ENCODE measurements at regions not wholly inside any gene's neighbourhood (a gene's known extent, or its start where the extent isn't known, plus 50 kb on each side); places are given as distances from the start of the nearest gene placed in this dataset.
"Not testable (repeated sequence)": the region's sequence is repeated elsewhere in the genome, so short reads cannot be mapped to it uniquely, and the experiment has no call there.

DNA sequence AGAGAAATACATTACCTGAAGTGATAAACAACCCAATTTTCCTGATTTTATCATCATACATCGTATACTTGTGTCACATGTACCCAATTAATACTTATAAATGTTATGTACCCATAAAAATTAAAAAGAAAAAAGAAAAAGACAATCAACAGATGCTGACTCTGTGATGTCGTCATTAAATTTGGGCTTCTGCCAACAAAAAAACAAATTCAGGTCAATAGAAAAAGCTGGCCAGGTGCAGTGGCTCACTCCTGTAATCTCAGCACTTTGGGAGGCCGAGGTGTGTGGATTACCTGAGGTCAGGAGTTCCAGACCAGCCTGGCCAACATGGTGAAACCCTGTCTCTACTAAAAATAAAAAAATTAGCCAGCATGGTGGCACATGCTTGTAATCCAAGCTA, 174.4 kb downstream of the ZIC4 start:
- FAIRE-seq, result not testable (repeated sequence)

DNA sequence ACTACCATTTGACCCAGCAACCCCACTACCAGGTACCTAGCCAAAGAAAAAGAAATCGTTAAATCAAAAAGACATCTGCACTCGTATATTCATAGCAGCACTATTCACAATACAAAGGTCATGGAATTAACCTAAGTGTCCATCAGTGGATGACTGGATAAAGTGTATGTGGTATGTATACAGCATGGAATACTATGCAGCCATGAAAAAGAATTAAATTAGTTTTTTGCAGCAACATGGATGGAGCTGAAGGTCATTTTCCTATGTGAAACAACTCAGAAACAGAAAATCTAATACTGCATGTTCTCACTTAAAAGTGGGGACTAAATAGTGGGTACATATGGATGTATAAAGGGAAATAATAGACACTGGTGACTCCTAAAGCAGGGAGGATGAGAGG, 175.2 kb downstream of the ZIC4 start:
- FAIRE-seq, result no peak

DNA sequence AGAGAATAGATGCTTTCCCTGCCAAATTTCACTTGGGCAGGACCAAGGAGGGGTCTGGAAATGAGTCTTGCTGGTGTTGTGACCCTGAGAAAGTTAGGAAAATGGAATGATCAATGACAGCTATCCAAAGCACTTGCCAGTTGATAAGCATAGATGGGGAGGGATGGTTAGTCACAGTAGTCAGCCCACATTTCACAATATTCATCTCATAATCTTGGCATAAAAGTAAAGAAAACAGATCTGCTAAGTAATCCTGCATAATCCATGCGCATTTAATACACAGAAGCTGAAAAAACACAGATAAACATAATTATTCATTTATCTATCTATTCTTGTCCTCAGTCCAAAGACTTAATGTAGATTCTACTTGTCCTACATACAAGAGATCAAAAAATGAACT, 184.1 kb downstream of the ZIC4 start:
- no peak for FAIRE-seq

DNA sequence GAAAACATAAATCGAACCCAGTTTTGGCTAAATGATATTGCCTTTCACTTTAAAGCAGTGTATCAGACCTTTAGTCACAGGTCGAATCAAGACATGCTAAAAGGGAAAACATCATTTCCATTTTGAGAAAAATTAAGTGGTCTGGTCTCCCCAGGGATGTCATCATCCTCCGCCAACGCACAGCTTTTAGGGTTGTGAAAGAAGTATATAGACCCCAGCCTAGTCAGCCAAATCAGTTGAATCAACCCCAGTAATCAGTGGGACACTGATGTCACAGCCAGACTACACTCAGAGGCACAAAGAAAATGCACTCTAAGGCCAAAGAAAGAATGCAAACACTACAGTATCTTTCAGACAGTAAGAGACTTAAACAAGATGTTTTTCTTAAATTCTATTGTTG, 187.4 kb downstream of the ZIC4 start:
- no peak for FAIRE-seq

DNA sequence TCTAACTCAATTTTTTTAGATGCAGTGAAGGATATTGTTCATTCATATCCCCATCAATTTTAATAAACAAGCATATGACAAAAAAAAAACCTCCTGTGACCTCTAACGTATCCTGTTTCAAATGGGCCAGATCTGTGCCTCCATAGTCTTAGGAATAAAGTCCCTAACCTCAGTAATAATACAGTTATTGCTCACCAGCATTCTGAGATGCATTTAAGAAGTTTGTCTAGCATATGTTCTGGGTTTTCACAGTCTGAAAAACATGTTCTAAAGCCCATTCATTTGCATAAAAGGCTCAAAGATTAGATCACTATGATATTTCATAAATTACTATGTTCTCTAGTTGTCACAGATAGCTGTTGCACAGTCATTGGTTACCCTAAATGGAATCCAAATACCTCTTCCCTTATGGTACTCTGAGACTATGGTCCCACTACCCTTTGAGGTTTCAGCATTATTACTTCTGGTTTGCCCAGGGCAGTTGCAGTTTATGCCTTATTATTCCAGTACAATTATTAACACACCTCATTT, 190.1 kb downstream of the ZIC4 start:
- no peak for FAIRE-seq

DNA sequence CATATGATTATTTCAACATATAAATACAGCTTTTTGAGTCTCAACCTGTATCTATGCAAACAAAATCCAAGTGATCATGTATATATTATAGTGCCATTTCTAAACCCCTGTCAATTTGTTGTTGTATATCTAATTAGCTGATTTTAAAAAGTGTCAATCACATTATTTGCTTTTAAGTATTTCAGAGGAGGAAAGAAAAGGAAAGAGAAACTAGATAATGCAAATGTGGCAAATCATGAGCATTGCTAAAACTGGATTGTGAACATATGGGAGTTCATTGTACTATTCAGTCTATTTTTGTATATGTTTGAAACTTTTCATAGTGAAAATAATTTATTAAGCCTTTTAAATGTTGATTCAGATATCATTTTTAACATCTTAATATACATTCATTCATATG, 190.7 kb downstream of the ZIC4 start:
- FAIRE-seq, result no peak

DNA sequence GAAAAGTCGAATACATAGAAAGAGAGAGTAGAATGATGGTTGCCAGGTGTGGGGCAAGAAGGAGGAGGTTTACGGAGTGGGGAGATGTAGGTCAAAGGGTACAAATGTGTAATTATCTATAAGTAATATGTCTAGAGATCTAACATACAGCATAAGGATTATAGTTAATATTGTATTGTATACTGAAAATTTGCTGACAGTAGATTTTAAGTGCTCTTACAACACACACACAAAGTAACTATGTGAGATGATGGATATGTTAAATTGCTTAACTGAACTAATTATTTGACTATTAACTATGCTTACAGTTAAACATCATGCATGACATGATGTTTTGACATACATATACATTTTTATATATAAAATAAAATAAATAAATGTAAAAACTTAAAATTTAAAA, 192.7 kb downstream of the ZIC4 start:
- FAIRE-seq, result no peak

DNA sequence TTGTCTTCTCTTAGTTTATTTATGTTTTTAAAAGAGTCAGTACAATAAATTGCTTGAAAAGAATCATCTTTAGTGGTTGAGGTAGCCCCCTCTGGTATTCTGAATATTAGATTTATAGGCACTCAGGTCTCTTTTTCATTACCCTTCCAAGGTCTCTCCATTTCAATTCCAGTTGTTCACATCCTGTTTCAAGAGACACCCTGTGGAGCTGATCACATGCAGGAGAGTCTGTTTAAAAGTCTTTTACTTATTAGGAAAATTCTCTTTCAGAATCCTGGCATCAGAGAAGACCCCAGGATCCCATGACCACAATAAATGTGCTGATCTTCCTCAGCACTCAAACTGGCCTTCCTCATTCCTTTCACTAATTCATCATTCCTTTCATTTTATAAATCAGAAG, 195.7 kb downstream of the ZIC4 start:
- FAIRE-seq, result no peak

DNA sequence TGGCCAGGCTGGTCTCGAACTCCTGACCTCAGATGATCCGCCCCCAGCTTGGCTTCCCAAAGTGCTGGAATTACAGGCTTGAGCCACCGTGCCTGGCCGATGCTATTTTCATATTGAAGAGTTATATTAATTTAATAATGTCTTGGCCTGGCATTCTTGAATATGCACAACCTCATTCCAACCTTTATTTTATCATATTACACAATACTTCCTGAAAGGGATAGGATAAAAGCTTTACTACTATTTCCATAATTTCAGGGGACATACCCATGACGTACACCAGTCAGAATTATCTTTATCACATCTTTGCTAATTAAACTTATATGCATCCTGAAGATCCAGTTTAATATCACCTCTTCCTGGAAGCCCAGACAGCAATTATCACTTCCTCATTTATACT, 205.3 kb downstream of the ZIC4 start:
- no peak for FAIRE-seq

DNA sequence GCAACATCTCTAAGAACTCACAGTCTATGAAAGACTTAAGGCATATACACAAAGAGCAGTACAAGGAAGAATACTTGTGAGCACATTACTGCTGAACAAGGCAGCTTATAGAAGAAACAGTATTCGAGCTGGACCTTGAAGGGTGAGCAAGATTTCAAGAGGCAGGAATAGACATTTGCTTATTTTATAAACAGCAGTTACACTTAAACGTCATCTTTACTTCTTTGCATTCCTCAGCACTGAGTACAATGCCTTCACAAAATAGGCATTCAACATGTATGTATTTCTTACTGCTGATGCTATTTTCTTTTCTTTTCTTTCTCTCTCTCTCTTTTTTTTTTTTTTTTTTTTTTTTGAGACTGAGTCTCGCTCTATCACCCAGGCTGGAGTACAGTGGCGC, 205.8 kb downstream of the ZIC4 start:
- no peak for FAIRE-seq

DNA sequence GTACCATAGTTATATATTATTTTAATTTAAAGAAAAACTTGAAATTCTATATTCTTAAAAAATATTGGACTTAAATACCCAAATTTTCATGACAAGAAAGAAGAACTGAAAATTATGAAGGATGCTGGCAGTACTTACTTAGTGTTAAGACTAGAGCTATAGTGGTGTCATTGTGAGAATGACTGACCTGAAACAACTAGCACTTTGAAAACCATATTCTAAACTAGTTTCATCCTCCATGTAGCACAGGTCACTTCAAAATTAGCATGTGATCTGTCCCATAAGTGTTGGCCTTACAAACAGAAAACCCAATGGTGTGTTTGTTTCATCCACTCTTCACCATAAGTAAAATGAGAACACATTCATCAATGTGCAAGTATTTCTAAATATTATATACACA, 208.6 kb downstream of the ZIC4 start:
- FAIRE-seq, result no peak

DNA sequence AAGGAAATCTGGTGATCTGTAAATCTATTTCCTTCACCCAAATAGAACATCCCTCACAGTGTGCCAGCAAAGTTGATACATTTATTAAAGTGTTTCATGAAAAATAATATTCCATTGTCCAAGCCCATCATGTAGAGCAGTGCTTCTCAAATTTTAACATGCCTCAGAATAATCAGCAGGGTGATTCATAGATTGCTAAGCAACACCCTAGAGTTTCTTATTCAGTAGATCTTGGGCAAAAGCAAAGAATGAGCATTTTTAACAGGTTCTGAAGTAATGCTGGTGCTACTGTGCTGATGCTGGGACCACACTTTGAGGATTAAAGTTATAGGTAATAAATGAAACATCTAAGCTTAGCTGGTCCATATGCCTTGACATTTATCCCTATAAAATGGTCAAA, 210.5 kb downstream of the ZIC4 start:
- FAIRE-seq, result no peak

DNA sequence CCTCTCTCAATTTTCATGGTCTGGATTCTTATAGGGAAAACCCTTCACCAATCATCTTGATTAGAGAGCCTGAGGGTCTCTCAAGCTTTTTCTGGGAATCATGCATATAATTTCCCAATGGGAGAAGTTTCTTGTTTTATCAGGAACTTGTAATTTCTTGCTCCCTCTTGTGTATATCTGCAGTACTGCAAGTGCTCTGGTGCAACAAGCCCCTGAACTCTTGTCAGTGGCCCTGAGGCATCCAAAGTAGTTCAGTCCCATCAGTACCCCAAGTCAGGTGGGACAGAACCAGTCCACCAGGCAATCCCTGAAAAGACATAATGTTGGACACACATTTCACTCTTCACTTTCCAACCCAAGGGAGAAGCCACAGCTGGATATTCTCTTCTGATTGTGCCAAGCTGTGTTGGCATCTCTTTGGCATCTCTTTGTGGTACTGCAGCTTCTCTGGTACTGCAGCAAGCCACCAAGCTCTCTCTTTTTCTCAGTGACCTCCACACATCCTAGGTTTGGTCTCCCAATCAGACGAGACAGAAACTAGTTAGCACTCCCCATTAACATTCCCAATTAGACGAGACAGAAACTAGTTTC, 214.5 kb downstream of the ZIC4 start:
- FAIRE-seq, result no peak

DNA sequence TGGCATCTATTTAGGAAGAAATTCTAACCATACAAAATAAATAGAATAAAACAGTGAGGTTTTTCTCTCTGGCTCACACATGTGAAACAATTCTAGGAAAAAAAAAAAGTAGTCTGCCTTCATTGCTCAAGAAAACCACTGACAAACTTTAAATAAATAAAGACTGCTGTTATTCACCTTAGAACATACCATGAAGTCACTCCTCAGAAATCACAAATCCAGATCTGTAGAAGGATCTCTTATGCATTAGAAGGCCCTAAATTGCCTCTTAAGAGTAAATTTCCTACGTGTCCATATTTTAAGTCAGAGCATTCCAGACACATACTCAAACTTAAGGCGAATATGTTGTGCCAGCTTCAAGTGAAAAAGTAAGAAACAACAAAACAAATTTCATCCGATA, 217.3 kb downstream of the ZIC4 start:
- no peak for FAIRE-seq

DNA sequence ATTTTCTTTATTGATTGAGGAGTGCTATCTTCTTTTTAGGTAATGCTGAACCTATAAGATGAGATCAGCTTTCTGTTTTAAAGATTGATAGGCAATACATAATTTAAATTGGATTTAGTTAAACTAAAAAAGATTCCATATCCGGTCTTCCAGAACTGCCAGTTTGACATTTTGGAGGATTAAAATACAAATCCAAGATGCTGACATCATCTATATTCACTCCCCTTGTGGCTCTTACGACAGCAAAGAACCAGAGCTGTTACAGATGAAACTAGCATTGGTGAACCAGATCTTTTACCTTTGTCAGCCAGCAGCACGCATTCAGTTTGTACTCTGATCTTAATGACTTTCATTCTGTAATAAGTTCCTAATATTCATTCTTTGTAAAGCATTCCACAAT, 218.7 kb downstream of the ZIC4 start:
- FAIRE-seq, result no peak

DNA sequence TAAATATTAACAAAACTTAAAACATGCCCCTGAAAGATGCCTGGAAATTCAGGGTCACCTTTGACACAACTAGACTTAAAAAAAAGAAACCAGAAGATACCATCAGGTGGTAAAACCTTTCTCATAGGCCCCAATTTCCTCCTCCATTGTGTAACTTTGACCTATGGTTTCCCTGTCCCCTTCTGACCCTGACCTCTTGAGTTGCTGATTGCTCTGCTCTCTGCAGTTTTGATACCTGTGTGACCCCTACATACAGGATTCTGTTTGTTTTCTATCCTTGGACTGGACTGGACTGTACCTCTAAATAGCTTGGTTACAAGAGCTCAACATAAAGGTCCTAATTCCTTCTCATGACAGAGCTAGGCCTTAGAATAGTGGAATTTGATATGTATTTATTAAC, 220.6 kb downstream of the ZIC4 start:
- no peak for FAIRE-seq

DNA sequence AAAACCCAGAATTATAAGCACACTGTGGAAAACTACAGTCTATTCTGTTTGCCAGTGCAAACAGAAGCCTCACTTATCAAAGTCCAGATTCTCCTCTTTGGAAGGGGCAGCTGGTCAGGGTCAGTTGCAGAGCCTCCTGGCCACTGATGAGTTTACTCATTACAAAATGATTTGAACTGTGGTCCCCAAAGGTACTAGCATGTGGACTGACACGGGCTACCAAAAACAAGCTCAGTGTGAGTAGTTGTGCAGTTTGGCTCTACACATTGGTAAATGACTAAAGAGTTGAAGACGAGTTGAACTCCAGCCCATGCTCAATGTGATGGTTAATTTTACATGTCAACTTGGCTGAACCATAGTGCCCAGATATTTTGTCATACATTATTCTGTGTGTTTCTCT, 221.5 kb downstream of the ZIC4 start:
- FAIRE-seq, result no peak

DNA sequence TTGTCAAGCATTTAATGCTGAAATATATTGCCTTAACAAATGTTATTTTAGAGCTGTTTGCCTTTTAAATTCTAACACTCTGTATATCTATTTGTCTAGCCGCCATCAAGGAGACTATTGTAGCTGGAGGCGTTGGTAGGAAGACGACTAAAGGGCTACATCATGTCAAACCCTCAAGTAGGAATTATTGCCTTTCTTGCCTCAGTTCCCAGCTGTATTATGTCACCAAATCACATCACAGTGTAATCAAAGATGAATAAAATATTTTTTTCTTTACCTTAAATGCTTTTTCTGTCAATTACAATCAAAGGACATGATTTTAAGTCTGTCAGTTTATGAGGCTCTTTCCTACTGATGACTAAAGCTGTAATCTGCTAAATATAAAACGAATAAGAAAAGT, 233.1 kb downstream of the ZIC4 start:
- no peak for FAIRE-seq

DNA sequence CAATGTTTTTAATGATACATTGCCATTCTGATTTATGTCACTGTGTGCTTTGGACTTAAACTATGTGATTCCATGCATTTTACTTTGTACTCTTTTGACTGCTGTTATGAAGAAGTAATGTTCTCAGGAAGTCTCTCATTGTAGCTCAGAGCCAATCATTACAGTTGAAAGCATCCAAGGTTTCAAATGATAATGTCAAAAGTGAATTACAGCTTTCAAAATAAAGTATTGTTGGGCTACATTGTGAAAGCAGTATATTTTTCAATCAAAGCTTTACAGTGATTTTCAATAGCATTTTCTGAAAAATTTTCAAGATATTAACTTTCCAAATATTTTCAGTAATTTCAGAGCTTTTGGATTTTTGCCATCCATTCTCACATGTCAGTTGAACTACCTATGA, 243.6 kb downstream of the ZIC4 start:
- no peak for FAIRE-seq

DNA sequence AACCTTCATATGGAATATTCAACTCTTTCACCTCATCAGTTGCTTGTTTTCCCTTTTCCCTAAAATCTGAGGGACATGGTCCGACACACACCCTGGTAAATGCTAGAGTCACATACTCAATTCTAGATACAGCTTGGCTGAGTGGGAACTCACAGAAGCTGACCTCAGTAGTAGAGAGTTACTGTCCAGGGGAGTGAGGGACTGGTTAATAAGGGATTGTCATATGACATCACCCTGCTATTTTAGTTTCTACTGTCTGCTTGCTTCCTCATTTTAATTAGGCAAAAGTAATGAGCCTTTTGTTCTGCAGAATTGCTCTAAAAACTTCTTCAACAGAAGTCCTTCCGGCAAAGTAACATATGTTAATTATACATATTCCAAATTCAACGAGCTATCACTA, 244.5 kb downstream of the ZIC4 start:
- no peak for FAIRE-seq

DNA sequence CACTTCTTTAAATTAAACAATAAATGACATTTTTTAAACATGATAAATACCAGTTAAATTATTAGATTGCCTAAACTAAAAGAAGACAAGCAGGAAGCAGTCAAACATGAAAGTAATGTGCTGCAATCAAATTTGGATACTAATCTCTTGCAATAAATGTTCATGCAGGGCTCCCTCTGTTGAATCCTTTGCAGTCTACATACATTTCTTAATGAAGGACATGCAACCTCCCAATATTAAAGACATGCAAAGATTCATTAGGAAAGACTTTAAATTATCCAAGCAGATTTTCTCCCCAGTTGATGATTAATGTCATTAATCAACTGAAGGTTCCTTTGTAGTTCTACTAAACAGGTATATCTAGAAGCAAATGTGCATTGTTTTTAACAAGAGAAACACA, 245.4 kb downstream of the ZIC4 start:
- no peak for FAIRE-seq

DNA sequence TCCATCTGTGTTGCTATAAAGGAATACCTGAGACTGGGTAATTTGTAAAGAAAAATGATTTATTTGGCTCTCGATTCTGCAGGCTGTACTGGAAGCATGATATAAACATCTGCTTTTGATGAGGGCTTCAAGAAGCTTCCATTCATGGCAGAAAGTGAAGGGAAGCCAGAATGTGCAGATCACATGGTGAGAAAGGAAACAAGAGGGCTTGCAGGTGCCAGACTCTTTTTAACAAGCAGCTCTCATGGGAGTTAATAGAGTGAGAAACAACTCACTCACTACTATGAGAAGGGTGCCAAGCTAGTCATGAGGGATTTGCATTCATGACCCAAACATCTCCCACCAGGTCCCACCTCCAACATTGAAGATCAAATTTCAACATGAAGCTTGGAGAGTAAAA, 247.2 kb downstream of the ZIC4 start:
- FAIRE-seq, result no peak

DNA sequence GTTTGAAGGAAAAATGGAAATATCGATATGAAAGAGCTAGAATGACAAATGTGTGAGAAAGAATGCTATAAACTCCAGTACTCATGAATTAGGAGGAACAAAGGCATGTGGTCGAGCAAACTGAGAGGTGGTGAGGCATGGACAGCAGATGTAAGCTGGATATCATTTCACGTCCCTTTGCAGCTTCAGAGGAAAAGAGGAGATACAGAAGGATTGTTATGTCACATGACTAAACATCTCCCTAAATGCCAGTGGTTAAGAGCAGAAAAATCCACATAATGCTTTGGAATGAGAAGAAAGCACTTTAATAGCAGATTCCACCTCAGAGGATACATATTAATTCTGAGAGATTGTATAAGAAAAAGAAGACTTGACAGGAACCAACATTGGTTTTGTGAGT, 248.7 kb downstream of the ZIC4 start:
- no peak for FAIRE-seq

DNA sequence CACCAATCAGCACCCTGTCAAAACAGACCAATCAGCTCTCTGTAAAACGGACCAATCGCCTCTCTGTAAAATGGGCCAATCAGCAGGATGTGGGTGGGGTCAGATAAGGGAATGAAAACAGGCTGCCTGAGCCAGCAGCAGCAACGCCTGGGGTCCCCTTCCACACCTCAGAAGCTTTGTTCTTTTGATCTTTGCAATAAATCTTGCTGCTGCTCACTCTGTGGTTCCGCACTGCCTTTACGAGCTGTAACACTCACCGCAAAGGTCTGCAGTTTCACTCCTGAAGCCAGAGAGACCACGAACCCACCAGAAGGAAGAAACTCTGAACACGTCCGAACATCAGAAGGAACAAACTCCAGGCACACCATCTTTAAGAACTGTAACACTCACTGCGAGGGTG, 251.4 kb downstream of the ZIC4 start:
- FAIRE-seq, result not testable (repeated sequence)

DNA sequence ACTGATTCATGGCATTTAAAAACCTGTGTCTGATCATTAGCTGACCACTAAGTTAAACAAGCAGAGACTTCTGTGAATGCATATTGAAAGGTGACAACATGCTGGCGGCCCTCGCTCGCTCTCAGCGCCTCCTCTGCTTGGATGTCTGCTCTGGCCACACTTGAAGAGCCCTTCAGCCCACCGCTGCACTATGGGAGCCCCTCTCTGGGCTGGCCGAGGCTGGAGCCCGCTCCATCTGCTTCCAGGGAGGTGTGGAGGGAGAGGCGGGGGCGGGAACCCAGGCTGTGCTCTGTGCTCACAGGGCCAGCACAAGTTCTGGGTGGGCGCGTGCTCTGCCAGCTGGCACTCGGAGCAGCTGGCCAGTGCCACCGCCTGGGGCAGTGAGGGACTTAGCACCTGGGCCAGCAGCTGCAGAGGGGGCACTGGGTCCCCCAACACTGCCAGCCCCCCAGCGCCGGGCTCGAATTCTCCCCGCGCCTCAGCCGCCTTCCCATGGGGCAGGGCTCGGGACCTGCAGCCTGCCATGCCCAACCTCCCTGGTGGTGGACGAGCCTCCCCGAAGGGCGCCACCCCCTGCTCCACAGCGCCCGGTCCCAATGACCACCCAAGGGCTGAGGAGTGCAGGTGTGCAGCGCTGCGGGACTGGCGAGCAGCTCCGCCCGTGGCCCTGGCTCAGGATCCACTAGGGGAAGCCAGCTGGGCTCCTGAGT, 252.4 kb downstream of the ZIC4 start:
- FAIRE-seq, result no peak

All from endometrium (tissue), 2 donors.